Epidermal melanocyte (primary cell): ENCODE measurements at regions not wholly inside any gene's neighbourhood (a gene's known extent, or its start where the extent isn't known, plus 50 kb on each side); places are given as distances from the start of the nearest gene placed in this dataset.
"Not testable (repeated sequence)": the region's sequence is repeated elsewhere in the genome, so short reads cannot be mapped to it uniquely, and the experiment has no call there.

Experiments
- DNase-seq: peaks from one replicate; pipeline ENCODE4 v3.0.0; 2011; ENCODE audit warnings: low spot score; ENCODE audit not compliant: insufficient read length

DNA sequence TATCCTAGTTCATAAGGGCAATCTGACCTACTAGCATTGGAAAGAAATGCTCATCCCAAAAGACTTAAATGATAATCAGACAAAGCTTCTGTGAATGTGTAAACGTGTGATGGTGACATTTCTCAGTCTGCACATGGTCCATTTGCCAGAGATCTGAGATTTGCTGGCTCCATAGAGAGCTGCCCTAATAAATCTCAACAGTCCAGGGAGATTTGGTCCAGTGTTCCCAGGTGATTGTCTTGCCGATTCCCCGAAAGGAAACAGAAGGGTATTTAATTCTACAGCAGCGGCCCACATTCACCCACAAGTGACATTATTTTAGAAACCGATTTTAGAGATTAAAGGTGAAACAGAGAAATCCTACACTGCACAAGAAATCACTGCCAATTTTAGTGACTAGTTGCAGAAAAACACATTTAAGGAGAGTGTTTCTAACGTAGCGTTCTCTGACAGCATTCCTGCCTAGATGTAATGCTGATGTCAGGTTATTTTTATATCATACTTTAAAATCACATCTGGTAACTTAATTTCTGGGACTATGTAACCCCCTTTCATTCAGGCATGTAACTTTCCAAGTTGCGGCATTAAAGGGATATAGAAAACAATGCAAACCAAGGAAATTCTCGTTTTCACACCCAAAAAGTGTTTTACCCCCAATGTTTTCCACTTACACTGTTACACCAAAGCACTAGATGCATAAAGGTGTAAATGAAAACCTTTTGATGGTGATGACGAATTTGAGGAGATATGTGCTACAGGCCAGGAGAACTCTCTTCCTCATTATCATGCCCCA lies 231.9 kb upstream of the FN1 start:
- no peak for DNase-seq

- peak; percentile 38 for DNase-seq
These were observed 229.1 kb upstream of the FN1 start for GRCh38 chr2:215664847-215665525.

DNA sequence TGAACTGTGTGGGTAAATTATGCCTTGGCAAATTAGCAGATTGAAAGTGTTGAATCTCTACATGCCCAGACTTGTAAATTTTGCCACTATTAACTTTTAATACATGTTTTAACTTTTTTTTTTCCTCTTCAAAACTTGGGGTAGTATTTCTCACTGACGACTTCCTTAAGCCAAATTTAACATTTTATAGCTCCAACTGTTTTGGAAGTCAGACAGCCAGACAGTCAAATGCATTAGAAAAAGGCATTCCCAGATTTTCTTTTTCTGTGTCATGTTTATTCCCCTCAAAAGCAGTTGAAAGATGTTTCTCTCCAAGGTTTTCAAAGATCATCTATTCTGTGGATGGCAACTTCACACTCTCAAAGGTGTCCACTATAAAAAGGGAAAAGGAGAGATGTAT lies 226.8 kb upstream of the FN1 start:
- DNase-seq, result no peak

DNA sequence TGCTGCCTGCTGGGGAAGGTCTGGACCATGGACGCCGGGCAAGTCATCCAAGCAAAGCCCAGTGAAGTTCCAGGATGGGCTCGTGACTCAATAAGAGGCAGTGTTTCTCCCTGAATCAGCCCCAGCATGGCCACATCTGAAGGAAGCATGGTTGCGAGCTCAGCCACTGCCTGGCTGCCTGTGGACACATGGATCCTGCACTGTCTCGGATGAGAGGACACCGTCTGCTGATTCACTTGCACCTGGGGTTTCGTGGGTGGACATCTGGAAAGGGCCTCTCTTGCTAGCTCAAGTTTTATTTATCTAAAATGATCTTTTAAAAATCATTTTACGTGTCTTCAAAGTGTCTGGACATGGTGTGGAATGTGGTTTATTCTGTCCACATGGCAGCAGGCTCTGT lies 224.8 kb upstream of the FN1 start:
- no peak for DNase-seq

DNA sequence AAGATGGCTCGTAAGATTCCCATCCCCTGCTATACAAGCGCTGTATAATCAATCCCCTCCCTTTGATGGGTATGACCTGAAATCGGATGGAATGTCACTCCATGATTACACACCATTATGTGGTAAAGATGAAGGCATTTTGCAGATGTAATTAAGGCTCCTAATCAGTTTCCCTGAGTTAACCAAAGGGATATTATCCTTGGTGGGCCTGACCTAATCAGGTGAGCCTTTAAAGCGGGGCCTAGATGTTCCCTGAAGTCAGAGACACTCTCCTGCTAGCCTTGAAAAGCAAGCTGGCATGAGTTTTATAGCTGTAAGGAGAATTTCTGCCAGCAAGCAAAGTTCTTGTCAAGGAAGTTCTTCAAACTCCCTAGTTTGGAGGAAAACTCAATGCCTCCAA lies 223.8 kb upstream of the FN1 start:
- DNase-seq, result no peak

DNA sequence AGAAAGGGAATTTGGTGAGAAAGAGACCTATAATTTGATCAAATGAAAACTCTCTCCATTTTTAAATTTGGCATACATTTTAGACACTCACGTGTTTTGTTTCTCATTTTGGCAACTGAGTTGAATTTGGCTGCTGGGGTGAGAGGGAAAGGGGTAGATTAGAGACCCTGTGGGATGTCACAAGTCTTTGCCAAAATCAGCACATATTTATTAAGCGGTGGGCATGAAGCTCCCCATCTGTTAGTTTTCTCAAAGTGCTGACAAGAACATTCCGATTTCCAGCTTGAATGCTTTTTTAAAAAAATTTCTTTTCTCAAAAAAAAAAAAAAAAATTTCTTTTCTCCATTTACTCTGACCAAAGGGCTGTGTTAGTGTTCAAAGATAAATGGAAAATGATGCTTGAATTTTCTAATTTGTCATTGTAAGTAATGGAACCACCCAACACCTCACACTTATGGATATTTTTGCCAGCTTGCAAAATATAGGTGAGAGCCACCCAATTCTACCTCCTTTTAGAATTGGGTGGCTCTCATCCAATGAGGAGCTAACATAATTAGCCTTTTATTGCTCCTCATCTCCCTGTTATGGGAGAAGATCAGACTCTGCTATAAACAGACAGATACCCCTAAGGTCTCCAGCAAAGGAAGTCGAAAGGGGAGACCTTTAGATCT lies 222.9 kb upstream of the FN1 start:
- DNase-seq, result no peak

DNA sequence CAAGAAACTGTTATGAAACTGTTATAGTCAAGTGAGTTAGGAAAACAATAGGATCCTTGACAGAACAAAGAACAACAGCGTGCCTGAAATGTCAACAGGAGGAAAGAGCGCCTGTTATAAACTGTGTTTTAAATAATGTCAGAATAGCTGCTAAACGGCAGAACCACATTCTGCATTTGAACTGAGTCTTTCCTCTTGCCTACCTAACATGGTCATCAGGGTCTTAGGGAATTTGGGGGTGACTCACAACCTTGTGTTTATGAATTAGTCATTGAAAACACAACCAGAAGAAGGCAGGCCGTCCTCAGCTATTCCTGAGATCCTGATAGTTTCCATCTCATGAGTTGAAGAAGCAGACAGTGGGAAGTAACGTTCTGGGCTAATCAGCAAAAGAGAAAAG lies 222.0 kb upstream of the FN1 start:
- no peak for DNase-seq

DNA sequence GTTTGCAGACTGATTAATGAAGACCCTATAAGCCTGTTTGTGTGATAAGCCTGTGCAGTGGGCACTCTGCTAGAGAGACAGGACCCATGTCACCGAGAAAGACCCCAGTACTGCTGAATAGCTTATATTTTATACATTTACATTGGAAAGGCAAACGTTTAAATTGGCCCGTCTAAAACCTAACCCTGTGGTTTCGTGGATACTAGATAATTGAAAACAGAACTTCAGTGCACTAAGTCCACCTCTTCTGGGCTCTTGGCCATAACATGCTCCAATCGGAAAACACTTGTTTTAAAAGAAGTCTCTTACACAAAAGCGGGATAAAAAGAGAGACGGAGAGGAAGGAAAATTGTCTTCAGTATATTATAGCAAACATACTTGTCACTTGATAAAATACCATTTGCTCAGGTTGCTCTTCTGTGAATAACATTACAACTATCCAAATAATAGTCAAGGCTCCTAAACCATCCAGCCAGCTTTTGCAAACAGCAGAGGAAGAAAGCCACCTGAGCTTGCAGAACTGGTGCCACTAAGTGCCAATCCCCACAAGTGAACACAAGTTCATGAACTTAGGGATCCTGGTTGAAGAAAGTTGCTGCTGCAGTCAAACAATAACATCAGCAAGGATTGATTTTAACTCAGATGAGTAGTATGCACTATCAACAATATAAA lies 218.4 kb upstream of the FN1 start:
- peak; percentile 41 for DNase-seq

DNA sequence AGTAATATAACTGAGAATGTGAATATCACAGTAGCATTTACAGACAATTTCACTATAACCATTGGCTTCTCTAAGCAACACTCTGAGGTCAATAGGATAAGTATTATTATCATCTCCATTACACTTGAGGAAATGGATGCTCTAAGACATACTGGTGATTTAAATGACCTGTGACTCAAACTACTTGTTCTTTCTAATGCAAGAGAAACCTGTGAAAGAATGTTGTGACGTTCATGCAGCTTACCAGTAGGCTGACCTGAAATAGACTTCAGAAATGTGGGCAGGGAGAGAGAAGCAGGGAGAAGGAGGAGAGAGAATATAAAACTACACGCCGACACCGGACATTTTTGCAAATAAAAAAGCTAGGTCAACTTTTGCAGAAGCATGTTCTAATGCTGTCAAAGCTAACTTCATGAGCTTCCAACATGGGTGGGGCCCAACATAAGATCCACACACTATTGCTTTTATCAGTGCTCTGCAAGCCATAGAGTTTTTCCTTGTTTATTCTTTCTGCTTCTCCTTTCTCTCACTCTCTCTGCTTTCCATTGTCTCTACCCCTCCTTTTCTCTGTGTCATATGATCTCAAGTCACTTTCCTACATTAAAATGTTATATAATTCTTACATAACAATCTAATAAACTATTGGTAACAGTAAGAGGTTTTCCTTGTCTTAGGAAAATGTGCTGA lies 217.6 kb upstream of the FN1 start:
- DNase-seq, result no peak

DNA sequence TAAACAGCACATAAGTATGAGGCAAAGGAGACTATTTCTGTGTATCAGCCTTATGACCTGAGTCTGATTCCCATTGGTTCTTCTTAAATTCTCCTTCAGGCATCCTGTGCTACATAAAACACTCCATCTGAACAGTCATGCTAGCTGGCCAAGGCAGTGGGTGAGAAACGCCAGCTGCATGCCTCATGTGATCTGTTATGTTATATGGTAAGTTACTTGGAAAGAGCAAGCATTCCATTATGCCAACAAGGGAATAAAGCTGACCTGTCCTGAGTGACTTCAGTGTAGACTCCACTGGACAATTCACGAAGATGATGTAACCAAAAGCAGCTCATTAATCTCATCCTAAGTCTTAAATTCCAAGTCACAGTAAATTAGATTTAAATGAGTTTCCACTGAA lies 216.5 kb upstream of the FN1 start:
- DNase-seq, result peak; percentile 63

DNA sequence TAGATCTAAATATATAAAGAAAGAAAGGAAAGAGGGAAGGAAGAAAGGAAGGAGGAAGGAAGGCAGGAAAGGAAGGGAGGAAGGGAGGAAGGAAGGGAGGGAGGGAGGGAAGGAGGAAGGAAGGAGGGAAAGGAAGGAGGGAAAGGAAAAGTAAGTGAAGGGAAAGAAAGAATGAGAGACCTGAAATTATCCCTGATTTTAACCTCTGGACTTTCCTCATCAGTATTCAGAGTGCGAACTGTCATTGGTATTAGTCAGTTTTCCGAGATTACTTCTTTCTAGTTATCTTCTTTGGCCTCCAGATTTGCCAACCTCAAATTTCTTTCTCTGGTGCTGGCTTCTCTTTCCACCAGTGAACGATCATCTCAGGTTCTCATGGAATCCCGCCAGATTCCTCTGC lies 215.5 kb upstream of the FN1 start:
- DNase-seq, result no peak

DNA sequence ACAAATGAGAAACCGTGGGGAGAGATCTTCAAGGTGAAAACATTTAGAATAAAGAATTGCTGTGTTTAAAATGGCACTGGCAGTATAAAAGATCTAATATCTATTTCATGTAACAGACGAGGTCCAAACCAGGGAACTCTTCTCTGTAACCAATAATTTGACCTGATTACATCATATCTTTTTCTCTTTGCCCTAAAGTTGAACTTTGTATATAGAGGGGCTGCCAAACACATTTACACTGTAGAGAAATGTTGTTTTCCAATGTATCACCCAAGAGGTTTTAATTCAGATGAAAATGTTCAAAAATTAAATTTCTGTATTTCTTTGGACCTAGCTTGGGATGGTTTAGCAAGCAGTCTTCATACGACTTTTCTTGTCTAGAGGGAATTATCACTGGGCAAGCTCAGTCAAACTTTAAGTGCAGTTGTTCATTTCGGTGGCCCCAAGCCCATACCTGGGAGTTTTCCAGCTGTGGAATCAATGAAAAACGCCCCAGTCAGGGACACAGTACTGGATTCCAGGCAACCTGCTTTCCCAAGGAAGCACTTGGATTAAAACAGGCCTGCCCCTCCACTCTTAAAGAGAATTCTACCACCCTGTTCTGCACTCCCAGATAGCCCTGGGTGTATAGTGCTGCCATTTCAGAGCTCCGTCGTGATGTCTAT lies 208.5 kb upstream of the FN1 start:
- no peak for DNase-seq

GRCh38 chr2:215638687-215639086 lies 202.8 kb upstream of the FN1 start:
- no peak for DNase-seq

DNA sequence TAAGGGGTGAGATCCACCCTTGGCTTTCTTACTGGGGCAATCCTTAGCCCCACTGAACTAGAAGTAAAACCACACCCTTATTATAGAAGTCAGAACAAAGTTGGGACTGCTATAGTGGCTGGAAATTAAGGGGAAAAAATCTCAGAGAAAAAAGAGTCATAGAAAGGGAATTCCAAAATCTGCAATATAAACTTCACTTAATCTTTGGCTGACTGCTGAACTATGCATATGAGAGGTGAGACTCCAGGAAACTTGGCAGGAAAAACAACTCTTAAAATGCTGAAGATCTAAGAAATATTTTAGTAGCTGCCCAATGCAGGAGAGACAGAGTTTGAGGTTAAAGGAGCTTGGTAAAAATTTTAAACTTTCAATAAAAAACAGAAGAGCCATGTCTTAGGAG lies 201.8 kb upstream of the FN1 start:
- DNase-seq, result no peak

DNA sequence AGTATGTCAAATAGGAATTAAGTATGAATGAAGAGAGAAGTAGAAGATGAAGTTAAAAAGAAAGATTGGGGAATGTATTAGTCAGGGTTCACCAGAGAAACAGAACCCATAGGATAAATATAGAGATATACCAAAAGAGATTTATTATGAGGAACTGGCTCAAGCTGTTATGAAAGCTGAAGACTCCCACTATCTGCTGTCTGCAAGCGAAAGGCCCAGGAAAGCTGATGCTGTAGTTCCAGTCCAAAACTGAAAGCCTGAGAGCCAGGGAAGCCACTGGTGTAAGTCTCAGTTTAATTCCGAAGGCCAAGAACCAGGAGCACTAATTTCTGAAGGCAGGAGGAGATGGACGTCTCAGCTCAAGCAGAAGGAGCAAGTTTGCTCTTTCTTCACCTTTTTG lies 200.9 kb upstream of the FN1 start:
- DNase-seq, result no peak

DNA sequence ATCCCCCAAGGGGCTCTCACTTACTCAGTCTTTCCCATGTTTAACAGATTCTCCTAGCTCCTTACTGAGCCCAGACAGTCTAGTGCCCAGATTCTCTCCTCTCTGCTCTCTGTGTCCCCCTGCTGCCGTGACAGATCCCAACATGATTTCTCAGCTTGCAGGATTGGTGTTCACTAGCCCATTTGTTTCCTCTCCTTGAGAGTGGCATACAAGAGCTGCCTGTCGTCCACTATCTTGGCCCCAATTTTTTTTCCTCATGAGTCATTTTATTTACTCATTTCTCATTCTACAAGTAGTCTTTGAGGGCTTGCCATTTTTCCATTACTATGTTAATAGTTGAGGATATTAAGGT lies 199.9 kb upstream of the FN1 start:
- no peak for DNase-seq

DNA sequence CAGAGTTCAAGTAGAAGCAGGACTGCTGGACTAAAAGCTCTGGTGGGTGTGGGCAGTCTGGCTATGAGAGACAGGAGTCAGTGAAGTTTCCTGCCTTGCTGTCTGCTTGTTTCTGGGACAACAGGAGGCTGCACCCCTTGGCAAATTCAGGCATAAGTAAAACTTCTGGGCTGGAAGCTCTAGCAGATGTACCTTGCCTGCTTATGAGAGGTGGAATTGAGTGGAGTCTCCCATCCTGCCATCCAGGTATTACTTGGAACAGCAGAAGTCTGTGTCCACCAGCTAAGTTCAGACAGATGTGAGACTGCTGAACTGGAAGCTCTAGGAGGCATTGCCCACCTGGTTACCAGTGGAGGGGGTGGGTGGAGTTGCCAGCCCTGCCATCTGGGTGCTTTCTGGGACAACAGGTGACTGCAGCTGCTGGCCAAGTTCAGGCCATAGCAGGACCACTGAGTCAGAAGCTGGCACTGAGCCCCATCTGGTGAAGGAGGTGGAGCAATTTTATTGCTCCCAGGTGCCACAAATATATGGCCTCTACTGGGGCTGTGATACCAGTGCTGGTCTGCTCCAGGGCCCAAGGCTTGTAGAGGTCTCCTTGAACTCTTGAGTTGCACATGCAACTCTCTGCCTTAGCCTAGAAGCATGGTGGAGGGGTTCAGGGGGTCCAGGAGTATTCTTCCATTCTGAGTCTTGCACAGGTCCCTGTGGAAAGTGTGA lies 199.4 kb upstream of the FN1 start:
- no peak for DNase-seq

DNA sequence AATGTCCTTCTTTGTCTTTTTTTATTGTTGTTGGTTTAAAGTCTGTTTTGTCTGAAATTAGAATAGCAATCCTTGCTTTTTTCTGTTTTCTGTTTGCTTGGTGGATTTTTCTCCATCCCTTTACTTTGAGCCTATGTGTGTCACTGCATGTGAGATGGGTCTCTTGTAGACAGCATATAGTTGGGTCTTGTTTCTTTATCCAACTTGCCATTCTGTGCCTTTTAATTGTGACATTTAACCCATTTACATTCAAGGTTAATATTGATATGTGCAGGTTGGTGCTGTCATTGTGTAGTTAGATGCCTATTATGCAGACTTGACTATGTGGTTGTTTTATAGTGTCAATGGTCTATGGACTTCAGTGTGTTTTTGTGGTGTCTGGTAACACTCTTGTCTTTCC lies 197.5 kb upstream of the FN1 start:
- no peak for DNase-seq

DNA sequence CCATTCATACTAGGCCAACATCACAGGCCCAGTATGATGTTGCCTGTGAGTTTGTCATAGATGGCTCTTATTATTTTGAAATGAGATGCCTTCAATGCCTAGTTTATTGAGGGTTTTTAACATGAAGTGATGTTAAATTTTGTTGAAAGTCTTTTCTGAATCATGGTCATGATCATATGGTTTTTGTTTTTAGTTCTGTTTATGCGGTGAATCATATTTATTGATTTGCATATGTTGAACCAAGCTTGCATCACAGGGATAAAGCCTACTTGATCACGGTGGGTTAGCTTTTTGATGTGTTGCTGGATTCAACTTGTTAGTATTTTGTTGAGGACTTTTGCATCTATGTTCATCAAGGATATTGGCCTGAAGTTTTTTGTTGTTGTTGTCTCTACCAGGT lies 195.8 kb upstream of the FN1 start:
- no peak for DNase-seq

- DNase-seq, result not testable (repeated sequence)
These were observed 194.9 kb upstream of the FN1 start for GRCh38 chr2:215630796-215631195.
